NB4 (cell line): ENCODE measurements at regions not wholly inside any gene's neighbourhood (a gene's known extent, or its start where the extent isn't known, plus 50 kb on each side); places are given as distances from the start of the nearest gene placed in this dataset.

Source experiments
- MYC ChIP-seq: IDR thresholded peaks from 2 replicates; pipeline ENCODE4 v1.6.1; 2011; ENCODE audit warnings: low read depth, low read length
- POLR2A ChIP-seq: IDR thresholded peaks from 2 replicates; pipeline ENCODE4 v1.6.1; 2011; ENCODE audit warnings: mild to moderate bottlenecking; ENCODE audit not compliant: insufficient read length; ENCODE audit errors: extremely low read depth

GRCh38 chr20:23189341-23189740, 103.2 kb upstream of the CD93 start:
- TF ChIP-seq POLR2A (no peak), MYC (no peak)
